GM23338 (cell line): ENCODE measurements at regions not wholly inside any gene's neighbourhood (a gene's known extent, or its start where the extent isn't known, plus 50 kb on each side); places are given as distances from the start of the nearest gene placed in this dataset.

Source experiments
- ATAC-seq: fragments of 200-7000 bp; cut with Tn5 transposase; 3 replicates; pipeline ENCODE4 v1.9.1; 2020
- DNase-seq: peaks from one replicate; pipeline ENCODE4 v3.0.0-alpha.2; 2015; ENCODE audit warnings: low spot score
- H2AFZ ChIP-seq: fragments of 200-600 bp; sonication (generic); 2 replicates; pipeline ENCODE4 v1.8.0; 2016; ENCODE audit warnings: antibody characterized with exemption, mild to moderate bottlenecking, moderate library complexity
- H3F3A ChIP-seq: fragments of 200-600 bp; sonication (generic); replicated peaks from 2 replicates; pipeline ENCODE4 v1.8.0; 2017; ENCODE audit warnings: antibody characterized with exemption, mixed run types, low read depth
- H3K27ac ChIP-seq: fragments of 200-600 bp; sonication (generic); 2 replicates; pipeline ENCODE4 v1.6.1; 2016; ENCODE audit warnings: low read depth
- H3K27me3 ChIP-seq: fragments of 200-600 bp; sonication (generic); 2 replicates; pipeline ENCODE4 v1.8.0; 2016; ENCODE audit warnings: mild to moderate bottlenecking, mixed run types, moderate library complexity; ENCODE audit not compliant: insufficient read depth
- H3K36me3 ChIP-seq: fragments of 200-600 bp; sonication (generic); 2 replicates; pipeline ENCODE4 v1.8.0; 2016; ENCODE audit warnings: mild to moderate bottlenecking; ENCODE audit not compliant: insufficient read depth
- H3K4me1 ChIP-seq: fragments of 200-600 bp; sonication (generic); 2 replicates; pipeline ENCODE4 v1.8.0; 2016; ENCODE audit warnings: mild to moderate bottlenecking, moderate library complexity; ENCODE audit not compliant: insufficient read depth
- H3K4me2 ChIP-seq: fragments of 200-600 bp; sonication (generic); 2 replicates; pipeline ENCODE4 v1.7.1; 2017; ENCODE audit warnings: mixed run types
- H3K4me3 ChIP-seq: fragments of 200-600 bp; sonication (generic); 2 replicates; pipeline ENCODE4 v1.6.1; 2016; ENCODE audit warnings: mixed run types
- H3K79me2 ChIP-seq: fragments of 200-600 bp; sonication (generic); replicated peaks from 2 replicates; pipeline ENCODE4 v1.8.0; 2017; ENCODE audit warnings: mild to moderate bottlenecking; ENCODE audit not compliant: insufficient read depth
- H3K9me2 ChIP-seq: fragments of 200-600 bp; sonication (generic); 2 replicates; pipeline ENCODE4 v1.8.0; 2017; ENCODE audit not compliant: insufficient read depth
- H4K20me1 ChIP-seq: fragments of 200-600 bp; sonication (generic); replicated peaks from 2 replicates; pipeline ENCODE4 v1.8.0; 2017; ENCODE audit warnings: mild to moderate bottlenecking; ENCODE audit not compliant: insufficient read depth
- H3K27ac Mint-ChIP-seq: 2 replicates; pipeline ENCODE4 v1.8.0; 2020; ENCODE audit warnings: inconsistent platforms, mild to moderate bottlenecking, moderate library complexity, mixed read lengths
- H3K27me3 Mint-ChIP-seq: 3 replicates; pipeline ENCODE4 v1.8.0; 2022; ENCODE audit warnings: low read depth, mild to moderate bottlenecking, moderate library complexity, mixed read lengths, inconsistent platforms; ENCODE audit not compliant: insufficient read depth, poor library complexity
- H3K36me3 Mint-ChIP-seq: 3 replicates; pipeline ENCODE4 v1.8.0; 2021; ENCODE audit warnings: low read depth, mild to moderate bottlenecking, inconsistent platforms, moderate library complexity, mixed read lengths
- H3K4me1 Mint-ChIP-seq: 3 replicates; pipeline ENCODE4 v1.8.0; 2020; ENCODE audit warnings: mild to moderate bottlenecking, inconsistent platforms, mixed read lengths
- H3K4me3 Mint-ChIP-seq: 3 replicates; pipeline ENCODE4 v1.8.0; 2021; ENCODE audit warnings: moderate library complexity, mild to moderate bottlenecking, inconsistent platforms, mixed read lengths
- H3K9me3 Mint-ChIP-seq: 3 replicates; pipeline ENCODE4 v1.8.0; 2020; ENCODE audit warnings: moderate library complexity, mild to moderate bottlenecking, inconsistent platforms, mixed read lengths
- CREB1 ChIP-seq: fragments of 250-450 bp; sonication (Bioruptor Pico); IDR thresholded peaks from 2 replicates; pipeline ENCODE4 v1.5.0; 2020; ENCODE audit warnings: low read depth, mild to moderate bottlenecking, moderate library complexity
- JUNB ChIP-seq: IDR thresholded peaks from one replicate; pipeline ENCODE4 v1.6.1; 2016; ENCODE audit warnings: antibody characterized with exemption; ENCODE audit not compliant: unreplicated experiment
- NANOG ChIP-seq: IDR thresholded peaks from 2 replicates; pipeline ENCODE4 v1.6.1; 2016; ENCODE audit warnings: antibody characterized with exemption, borderline replicate concordance
- POLR2AphosphoS5 ChIP-seq: IDR thresholded peaks from 2 replicates; pipeline ENCODE4 v1.6.1; 2016; ENCODE audit warnings: antibody characterized with exemption, low read depth
- STAT1 ChIP-seq: IDR thresholded peaks from one replicate; pipeline ENCODE4 v1.6.1; 2016; ENCODE audit warnings: antibody characterized with exemption; ENCODE audit not compliant: unreplicated experiment
- ZNF114 ChIP-seq: fragments of 250-450 bp; sonication (Bioruptor Pico); IDR thresholded peaks from 2 replicates; pipeline ENCODE4 v1.5.0; 2020; ENCODE audit warnings: mild to moderate bottlenecking, moderate library complexity
- ZNF331 ChIP-seq: fragments of 250-450 bp; sonication (Bioruptor Pico); IDR thresholded peaks from 2 replicates; pipeline ENCODE4 v1.5.0; 2020; ENCODE audit warnings: low read depth, mild to moderate bottlenecking, moderate library complexity
- TF ChIP-seq, protein P1 (sequence below): IDR thresholded peaks from one replicate; pipeline ENCODE4 v1.6.1; 2018; ENCODE audit warnings: antibody characterized with exemption; ENCODE audit not compliant: unreplicated experiment
- TF ChIP-seq, protein P2 (sequence below), 2 experiments: fragments of 200-600 bp in 1 of 2; sonication (generic) in 1 of 2; conservative IDR thresholded peaks; 2 replicates each; pipeline versions ENCODE4 v1.5.1 to v1.6.1; 2016 to 2017; ENCODE audit warnings: antibody characterized with exemption in 2 of 2, low read depth in 2 of 2, mild to moderate bottlenecking in 2 of 2, moderate library complexity in 1 of 2
- TF ChIP-seq, protein P3 (sequence below): fragments of 250-450 bp; sonication (Bioruptor Pico); IDR thresholded peaks from 2 replicates; pipeline ENCODE4 v1.5.0; 2020; ENCODE audit warnings: mild to moderate bottlenecking, moderate library complexity

DNA sequence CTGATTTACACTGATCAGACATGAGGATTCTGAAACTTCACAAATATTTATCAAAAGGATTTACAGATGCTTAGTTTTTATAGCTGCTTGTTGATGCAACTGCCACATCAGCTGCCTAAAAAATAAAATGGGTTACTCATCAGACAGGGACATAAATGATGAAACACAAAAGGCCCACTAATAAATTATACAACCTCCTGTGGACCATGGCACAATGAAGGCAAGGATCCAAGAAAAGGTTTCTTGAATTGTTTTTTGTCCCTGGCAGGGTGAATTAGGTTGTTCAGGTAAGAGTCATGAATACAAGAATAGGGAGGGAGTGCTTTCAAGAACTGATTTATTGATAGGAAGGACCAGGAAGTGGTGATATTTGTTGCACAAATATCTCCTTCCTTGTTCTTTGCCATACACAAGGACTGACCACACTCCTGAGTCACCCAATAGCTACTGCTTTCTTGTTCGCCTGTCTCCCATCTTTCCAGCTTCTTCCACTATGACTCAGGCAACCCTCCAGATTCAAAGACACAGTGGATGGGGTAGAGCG, 234.5 kb downstream of the AHR start (continued):
- TF ChIP-seq, protein P1, sequence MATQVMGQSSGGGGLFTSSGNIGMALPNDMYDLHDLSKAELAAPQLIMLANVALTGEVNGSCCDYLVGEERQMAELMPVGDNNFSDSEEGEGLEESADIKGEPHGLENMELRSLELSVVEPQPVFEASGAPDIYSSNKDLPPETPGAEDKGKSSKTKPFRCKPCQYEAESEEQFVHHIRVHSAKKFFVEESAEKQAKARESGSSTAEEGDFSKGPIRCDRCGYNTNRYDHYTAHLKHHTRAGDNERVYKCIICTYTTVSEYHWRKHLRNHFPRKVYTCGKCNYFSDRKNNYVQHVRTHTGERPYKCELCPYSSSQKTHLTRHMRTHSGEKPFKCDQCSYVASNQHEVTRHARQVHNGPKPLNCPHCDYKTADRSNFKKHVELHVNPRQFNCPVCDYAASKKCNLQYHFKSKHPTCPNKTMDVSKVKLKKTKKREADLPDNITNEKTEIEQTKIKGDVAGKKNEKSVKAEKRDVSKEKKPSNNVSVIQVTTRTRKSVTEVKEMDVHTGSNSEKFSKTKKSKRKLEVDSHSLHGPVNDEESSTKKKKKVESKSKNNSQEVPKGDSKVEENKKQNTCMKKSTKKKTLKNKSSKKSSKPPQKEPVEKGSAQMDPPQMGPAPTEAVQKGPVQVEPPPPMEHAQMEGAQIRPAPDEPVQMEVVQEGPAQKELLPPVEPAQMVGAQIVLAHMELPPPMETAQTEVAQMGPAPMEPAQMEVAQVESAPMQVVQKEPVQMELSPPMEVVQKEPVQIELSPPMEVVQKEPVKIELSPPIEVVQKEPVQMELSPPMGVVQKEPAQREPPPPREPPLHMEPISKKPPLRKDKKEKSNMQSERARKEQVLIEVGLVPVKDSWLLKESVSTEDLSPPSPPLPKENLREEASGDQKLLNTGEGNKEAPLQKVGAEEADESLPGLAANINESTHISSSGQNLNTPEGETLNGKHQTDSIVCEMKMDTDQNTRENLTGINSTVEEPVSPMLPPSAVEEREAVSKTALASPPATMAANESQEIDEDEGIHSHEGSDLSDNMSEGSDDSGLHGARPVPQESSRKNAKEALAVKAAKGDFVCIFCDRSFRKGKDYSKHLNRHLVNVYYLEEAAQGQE: no peak
- TF ChIP-seq NANOG (no peak), STAT1 (no peak), CREB1 (CRISPR knock-in tag) (no peak)

DNA sequence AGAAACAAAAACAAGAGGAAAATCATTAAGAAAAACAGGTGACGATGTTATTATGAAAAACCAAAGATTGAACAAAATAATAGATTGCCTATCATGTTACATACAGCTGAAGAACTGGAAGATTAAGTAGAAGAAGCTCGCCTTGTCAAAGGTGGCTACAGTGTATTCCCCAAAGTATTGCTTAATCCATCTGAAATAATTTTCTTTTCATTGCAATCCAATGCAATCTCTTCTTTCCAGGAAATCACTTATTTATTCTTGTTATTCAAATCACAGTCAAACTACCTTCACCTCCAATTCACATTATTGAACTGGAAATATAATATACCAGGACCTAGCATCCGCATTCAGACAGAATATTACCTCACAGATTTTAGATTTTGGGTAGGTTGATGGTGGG, 235.9 kb downstream of the AHR start:
- DNase-seq: no peak
- no peaks in the 10 kb centered on the region for H3K9me3 Mint-ChIP-seq
- Histone ChIP-seq H2AFZ (no peak overlapping the region), H3K27ac (no peak overlapping the region), H3K4me1 (0 out of 2 replicates have a peak, but pooled peaks cover 5% of the 10 kb centered on the region), H3K4me2 (no peak overlapping the region), H3K9me2 (no peaks in the 10 kb centered on the region), H3F3A (no peaks in the 10 kb centered on the region), H3K36me3 (no peaks in the 10 kb centered on the region), H3K27me3 (no peaks in the 10 kb centered on the region), H3K79me2 (no peaks in the 10 kb centered on the region), H4K20me1 (no peaks in the 10 kb centered on the region), H3K4me3 (no peak overlapping the region)
- H3K27ac Mint-ChIP-seq: no peak overlapping the region
- no peak for ATAC-seq
- H3K27me3 Mint-ChIP-seq: no peaks in the 10 kb centered on the region
- H3K4me1 Mint-ChIP-seq: peaks cover 15% of the 10 kb centered on the region; the same call in 2 of the 3 replicates
- H3K36me3 Mint-ChIP-seq: no peaks in the 10 kb centered on the region
- no peak overlapping the region for H3K4me3 Mint-ChIP-seq
- TF ChIP-seq, protein P2, sequence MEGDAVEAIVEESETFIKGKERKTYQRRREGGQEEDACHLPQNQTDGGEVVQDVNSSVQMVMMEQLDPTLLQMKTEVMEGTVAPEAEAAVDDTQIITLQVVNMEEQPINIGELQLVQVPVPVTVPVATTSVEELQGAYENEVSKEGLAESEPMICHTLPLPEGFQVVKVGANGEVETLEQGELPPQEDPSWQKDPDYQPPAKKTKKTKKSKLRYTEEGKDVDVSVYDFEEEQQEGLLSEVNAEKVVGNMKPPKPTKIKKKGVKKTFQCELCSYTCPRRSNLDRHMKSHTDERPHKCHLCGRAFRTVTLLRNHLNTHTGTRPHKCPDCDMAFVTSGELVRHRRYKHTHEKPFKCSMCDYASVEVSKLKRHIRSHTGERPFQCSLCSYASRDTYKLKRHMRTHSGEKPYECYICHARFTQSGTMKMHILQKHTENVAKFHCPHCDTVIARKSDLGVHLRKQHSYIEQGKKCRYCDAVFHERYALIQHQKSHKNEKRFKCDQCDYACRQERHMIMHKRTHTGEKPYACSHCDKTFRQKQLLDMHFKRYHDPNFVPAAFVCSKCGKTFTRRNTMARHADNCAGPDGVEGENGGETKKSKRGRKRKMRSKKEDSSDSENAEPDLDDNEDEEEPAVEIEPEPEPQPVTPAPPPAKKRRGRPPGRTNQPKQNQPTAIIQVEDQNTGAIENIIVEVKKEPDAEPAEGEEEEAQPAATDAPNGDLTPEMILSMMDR (conservative IDR thresholded peaks at IDR 0.05; ENCODE audit: low read depth in 2 of 2): no peak
- TF ChIP-seq ZNF114 (CRISPR knock-in tag) (no peak), ZNF331 (CRISPR knock-in tag) (no peak), STAT1 (no peak), NANOG (no peak), POLR2AphosphoS5 (no peak), JUNB (no peak)
- TF ChIP-seq, protein P3, sequence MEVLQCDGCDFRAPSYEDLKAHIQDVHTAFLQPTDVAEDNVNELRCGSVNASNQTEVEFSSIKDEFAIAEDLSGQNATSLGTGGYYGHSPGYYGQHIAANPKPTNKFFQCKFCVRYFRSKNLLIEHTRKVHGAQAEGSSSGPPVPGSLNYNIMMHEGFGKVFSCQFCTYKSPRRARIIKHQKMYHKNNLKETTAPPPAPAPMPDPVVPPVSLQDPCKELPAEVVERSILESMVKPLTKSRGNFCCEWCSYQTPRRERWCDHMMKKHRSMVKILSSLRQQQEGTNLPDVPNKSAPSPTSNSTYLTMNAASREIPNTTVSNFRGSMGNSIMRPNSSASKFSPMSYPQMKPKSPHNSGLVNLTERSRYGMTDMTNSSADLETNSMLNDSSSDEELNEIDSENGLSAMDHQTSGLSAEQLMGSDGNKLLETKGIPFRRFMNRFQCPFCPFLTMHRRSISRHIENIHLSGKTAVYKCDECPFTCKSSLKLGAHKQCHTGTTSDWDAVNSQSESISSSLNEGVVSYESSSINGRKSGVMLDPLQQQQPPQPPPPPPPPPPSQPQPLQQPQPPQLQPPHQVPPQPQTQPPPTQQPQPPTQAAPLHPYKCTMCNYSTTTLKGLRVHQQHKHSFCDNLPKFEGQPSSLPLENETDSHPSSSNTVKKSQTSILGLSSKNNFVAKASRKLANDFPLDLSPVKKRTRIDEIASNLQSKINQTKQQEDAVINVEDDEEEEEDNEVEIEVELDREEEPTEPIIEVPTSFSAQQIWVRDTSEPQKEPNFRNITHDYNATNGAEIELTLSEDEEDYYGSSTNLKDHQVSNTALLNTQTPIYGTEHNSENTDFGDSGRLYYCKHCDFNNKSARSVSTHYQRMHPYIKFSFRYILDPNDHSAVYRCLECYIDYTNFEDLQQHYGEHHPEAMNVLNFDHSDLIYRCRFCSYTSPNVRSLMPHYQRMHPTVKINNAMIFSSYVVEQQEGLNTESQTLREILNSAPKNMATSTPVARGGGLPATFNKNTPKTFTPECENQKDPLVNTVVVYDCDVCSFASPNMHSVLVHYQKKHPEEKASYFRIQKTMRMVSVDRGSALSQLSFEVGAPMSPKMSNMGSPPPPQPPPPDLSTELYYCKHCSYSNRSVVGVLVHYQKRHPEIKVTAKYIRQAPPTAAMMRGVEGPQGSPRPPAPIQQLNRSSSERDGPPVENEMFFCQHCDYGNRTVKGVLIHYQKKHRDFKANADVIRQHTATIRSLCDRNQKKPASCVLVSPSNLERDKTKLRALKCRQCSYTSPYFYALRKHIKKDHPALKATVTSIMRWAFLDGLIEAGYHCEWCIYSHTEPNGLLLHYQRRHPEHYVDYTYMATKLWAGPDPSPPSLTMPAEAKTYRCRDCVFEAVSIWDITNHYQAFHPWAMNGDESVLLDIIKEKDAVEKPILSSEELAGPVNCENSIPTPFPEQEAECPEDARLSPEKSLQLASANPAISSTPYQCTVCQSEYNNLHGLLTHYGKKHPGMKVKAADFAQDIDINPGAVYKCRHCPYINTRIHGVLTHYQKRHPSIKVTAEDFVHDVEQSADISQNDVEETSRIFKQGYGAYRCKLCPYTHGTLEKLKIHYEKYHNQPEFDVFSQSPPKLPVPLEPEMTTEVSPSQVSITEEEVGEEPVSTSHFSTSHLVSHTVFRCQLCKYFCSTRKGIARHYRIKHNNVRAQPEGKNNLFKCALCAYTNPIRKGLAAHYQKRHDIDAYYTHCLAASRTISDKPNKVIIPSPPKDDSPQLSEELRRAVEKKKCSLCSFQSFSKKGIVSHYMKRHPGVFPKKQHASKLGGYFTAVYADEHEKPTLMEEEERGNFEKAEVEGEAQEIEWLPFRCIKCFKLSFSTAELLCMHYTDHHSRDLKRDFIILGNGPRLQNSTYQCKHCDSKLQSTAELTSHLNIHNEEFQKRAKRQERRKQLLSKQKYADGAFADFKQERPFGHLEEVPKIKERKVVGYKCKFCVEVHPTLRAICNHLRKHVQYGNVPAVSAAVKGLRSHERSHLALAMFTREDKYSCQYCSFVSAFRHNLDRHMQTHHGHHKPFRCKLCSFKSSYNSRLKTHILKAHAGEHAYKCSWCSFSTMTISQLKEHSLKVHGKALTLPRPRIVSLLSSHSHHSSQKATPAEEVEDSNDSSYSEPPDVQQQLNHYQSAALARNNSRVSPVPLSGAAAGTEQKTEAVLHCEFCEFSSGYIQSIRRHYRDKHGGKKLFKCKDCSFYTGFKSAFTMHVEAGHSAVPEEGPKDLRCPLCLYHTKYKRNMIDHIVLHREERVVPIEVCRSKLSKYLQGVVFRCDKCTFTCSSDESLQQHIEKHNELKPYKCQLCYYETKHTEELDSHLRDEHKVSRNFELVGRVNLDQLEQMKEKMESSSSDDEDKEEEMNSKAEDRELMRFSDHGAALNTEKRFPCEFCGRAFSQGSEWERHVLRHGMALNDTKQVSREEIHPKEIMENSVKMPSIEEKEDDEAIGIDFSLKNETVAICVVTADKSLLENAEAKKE: no peak
- TF ChIP-seq, protein P1: no peak
